Activated T-cell treated with anti-CD3 and anti-CD28 coated beads for 48 hours (primary cell): ENCODE measurements at regions not wholly inside any gene's neighbourhood (a gene's known extent, or its start where the extent isn't known, plus 50 kb on each side); places are given as distances from the start of the nearest gene placed in this dataset.

Source experiments
- DNase-seq: peaks from one replicate; pipeline ENCODE4 v3.0.0-alpha.2; 2020; ENCODE audit warnings: low read depth

- no peak for DNase-seq
These were observed 92.1 kb upstream of the CXCL12 start for GRCh38 chr10:44477046-44477425.

- DNase-seq = no peak
These were observed 93.1 kb upstream of the CXCL12 start for GRCh38 chr10:44478040-44478439.

- DNase-seq = no peak
These were observed 94.2 kb upstream of the CXCL12 start for GRCh38 chr10:44478876-44479705.

GRCh38 chr10:44492678-44493077 is 107.8 kb upstream of the CXCL12 start:
- DNase-seq = no peak

GRCh38 chr10:44498222-44498621 is 113.3 kb upstream of the CXCL12 start:
- no peak for DNase-seq

- DNase-seq = no peak
These were observed 115.6 kb upstream of the CXCL12 start for GRCh38 chr10:44500451-44500850.

- DNase-seq = no peak
These were observed 121.5 kb upstream of the CXCL12 start for GRCh38 chr10:44506386-44506785.

- DNase-seq = no peak
These were observed 125.7 kb upstream of the CXCL12 start for GRCh38 chr10:44510379-44511115.

- DNase-seq = no peak
These were observed 126.3 kb upstream of the CXCL12 start for GRCh38 chr10:44511166-44511565.

GRCh38 chr10:44511601-44512000 is 126.7 kb upstream of the CXCL12 start:
- DNase-seq = no peak

- no peak for DNase-seq
These were observed 127.6 kb upstream of the CXCL12 start for GRCh38 chr10:44512431-44513022.

GRCh38 chr10:44513591-44513990 is 128.7 kb upstream of the CXCL12 start:
- DNase-seq = no peak

- no peak for DNase-seq
These were observed 132.0 kb upstream of the CXCL12 start for GRCh38 chr10:44516891-44517290.

- no peak for DNase-seq
These were observed 132.7 kb upstream of the CXCL12 start for GRCh38 chr10:44517635-44518034.

GRCh38 chr10:44519361-44519760 is 134.5 kb upstream of the CXCL12 start:
- no peak for DNase-seq

- DNase-seq = no peak
These were observed 135.8 kb upstream of the CXCL12 start for GRCh38 chr10:44520651-44521050.

- no peak for DNase-seq
These were observed 154.3 kb upstream of the CXCL12 start for GRCh38 chr10:44539178-44539577.

- no peak for DNase-seq
These were observed 167.8 kb upstream of the CXCL12 start for GRCh38 chr10:44552726-44553125.

GRCh38 chr10:44557596-44558191 is 172.8 kb upstream of the CXCL12 start:
- DNase-seq = no peak

- no peak for DNase-seq
These were observed 173.6 kb upstream of the CXCL12 start for GRCh38 chr10:44558521-44558920.

- no peak for DNase-seq
These were observed 179.5 kb upstream of the CXCL12 start for GRCh38 chr10:44564361-44564760.

GRCh38 chr10:44564790-44565189 is 179.9 kb upstream of the CXCL12 start:
- DNase-seq = no peak

- DNase-seq = no peak
These were observed 181.9 kb upstream of the CXCL12 start for GRCh38 chr10:44566786-44567185.
